Suprapubic skin (tissue), 4 donors: ENCODE measurements at regions not wholly inside any gene's neighbourhood (a gene's known extent, or its start where the extent isn't known, plus 50 kb on each side); places are given as distances from the start of the nearest gene placed in this dataset.

Experiments used
- DNase-seq, 2 donors: peaks; one replicate each; pipeline ENCODE4 v3.0.0-alpha.2; 2019; ENCODE audit warnings: low spot score in 2 of 2
- H3K27ac ChIP-seq: fragments of 200-600 bp; sonication (generic); one replicate; pipeline ENCODE4 v1.5.1; 2019
- H3K27me3 ChIP-seq: fragments of 200-600 bp; sonication (generic); one replicate; pipeline ENCODE4 v1.5.1; 2019
- H3K36me3 ChIP-seq: fragments of 200-600 bp; sonication (generic); one replicate; pipeline ENCODE4 v1.5.1; 2019
- H3K4me1 ChIP-seq: fragments of 200-600 bp; sonication (generic); one replicate; pipeline ENCODE4 v1.5.1; 2019
- H3K4me3 ChIP-seq: fragments of 200-600 bp; sonication (generic); one replicate; pipeline ENCODE4 v1.5.1; 2019; ENCODE audit warnings: mild to moderate bottlenecking
- H3K9me3 ChIP-seq: fragments of 200-600 bp; sonication (generic); one replicate; pipeline ENCODE4 v1.5.1; 2019
- EP300 ChIP-seq: sonication (generic); formaldehyde crosslinking; IDR thresholded peaks from one replicate; pipeline ENCODE4 v1.6.1; 2017; ENCODE audit warnings: antibody characterized with exemption
- POLR2A ChIP-seq, 2 donors: fragments of 450-650 bp; IDR thresholded peaks; one replicate each; pipeline ENCODE4 v1.6.1; 2017; ENCODE audit warnings: antibody characterized with exemption in 2 of 2, mild to moderate bottlenecking in 2 of 2, moderate library complexity in 2 of 2
- POLR2AphosphoS5 ChIP-seq, 3 donors: sonication (generic); formaldehyde crosslinking; IDR thresholded peaks; one replicate each; pipeline ENCODE4 v1.6.1; 2017; ENCODE audit warnings: antibody characterized with exemption in 3 of 3
- WGBS: methylation state at CpG from one replicate; pipeline ENCODE4 v1.1.5; 2018; 5-methylcytosine and 5-hydroxymethylcytosine counted together
- TF ChIP-seq, protein P1 (sequence below), 2 donors: fragments of 200-600 bp in 1 of 2; fragments of 450-650 bp in 1 of 2; sonication (generic) in 1 of 2; IDR thresholded peaks; one replicate each; pipeline ENCODE4 v1.5.1; 2016 to 2019; ENCODE audit warnings: antibody characterized with exemption in 2 of 2, mild to moderate bottlenecking in 1 of 2, moderate library complexity in 1 of 2

DNA sequence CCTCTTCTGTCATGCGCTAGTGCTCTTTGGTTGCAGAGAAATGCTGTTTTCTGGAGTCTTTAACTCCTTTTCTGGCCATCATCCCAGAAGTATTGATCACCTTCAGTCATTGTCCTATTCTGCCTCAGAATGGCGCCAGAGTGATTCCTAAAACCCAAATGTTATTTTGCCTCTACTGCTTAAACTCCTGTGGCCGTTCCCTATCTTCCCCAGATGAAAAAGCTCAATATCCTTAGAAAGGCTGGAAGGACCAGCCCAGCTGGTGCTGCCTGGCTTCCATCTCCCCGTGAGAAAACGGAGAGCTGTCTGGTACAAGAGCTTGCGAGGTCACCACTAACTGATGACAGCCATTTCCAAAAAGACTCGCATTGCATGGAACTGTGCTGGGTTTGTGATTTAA is 179.1 kb downstream of the RBM26 start:
- Histone ChIP-seq H3K4me1 (no peaks in the 10 kb centered on the region), H3K27ac (no peak overlapping the region), H3K36me3 (no peaks in the 10 kb centered on the region), H3K27me3 (no peaks in the 10 kb centered on the region), H3K9me3 (no peaks in the 10 kb centered on the region), H3K4me3 (no peak overlapping the region)
- TF ChIP-seq POLR2A (IDR thresholded peaks at IDR 0.05) (no peak), POLR2AphosphoS5 (IDR thresholded peaks at IDR 0.05) (no peak), EP300 (no peak)
- TF ChIP-seq, protein P1, sequence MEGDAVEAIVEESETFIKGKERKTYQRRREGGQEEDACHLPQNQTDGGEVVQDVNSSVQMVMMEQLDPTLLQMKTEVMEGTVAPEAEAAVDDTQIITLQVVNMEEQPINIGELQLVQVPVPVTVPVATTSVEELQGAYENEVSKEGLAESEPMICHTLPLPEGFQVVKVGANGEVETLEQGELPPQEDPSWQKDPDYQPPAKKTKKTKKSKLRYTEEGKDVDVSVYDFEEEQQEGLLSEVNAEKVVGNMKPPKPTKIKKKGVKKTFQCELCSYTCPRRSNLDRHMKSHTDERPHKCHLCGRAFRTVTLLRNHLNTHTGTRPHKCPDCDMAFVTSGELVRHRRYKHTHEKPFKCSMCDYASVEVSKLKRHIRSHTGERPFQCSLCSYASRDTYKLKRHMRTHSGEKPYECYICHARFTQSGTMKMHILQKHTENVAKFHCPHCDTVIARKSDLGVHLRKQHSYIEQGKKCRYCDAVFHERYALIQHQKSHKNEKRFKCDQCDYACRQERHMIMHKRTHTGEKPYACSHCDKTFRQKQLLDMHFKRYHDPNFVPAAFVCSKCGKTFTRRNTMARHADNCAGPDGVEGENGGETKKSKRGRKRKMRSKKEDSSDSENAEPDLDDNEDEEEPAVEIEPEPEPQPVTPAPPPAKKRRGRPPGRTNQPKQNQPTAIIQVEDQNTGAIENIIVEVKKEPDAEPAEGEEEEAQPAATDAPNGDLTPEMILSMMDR (IDR thresholded peaks at IDR 0.05), result no peak
- no peak for DNase-seq
- WGBS, result 70% methylated on average over 7 of the region's 7 CpGs

DNA sequence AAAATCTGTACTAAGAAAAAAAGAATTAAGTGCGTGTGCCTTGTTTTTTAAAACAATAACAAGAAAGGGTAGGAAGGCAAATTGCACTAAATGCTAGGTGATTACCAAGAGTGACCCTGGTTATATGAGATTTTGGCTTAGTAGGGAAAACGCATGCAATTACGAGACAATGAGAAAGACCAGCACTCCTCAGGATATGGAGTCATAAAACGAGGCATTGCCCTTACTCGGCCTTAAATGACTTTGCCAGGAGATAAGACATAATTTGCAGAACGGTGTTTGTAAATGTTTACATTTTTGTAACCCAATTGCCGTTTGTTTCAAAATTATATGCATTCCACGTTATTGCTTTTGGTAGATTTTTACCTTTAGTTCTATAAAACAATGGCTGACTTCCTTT is 179.8 kb downstream of the RBM26 start:
- Histone ChIP-seq H3K27ac (no peak overlapping the region), H3K4me3 (no peak overlapping the region), H3K27me3 (no peaks in the 10 kb centered on the region), H3K9me3 (no peaks in the 10 kb centered on the region), H3K36me3 (no peaks in the 10 kb centered on the region), H3K4me1 (no peaks in the 10 kb centered on the region)
- WGBS, result 31% methylated on average over 8 of the region's 8 CpGs
- no peak for DNase-seq
- TF ChIP-seq POLR2A (IDR thresholded peaks at IDR 0.05) (no peak), POLR2AphosphoS5 (IDR thresholded peaks at IDR 0.05) (no peak), EP300 (no peak)

DNA sequence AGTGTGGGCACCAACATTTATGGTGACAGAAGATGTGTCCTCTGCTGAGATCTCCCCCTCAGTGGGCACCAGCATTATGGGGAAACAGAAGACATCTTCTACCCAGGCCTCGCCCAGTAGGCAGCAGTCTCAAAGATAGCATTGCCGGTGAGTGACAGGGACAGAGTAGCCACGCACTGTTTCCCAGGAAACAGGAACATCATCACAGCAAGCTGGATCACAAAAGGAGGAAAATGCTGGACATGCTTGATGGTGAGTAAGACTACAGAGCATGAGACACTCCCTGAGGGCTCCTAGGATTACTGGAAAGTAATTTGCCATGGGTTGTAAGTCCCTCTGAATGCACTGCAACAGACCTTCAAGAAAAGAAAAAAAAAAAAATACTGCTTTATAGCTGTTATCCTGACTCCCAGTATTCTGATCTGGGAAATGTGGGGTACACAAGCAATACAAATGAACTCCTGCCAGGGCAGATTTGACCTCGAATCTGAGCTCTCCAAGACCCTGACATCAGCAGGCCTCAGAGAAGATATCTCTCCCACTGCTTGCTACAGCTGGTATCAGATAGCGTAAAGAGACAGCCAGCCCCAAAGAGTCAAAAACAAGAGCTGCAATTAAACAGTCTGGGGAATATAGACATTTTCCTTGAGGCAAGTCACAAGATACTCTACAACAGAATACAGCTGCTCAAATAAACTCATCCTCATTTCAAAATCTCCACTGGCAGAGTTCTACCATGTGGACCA is 180.4 kb downstream of the RBM26 start:
- Histone ChIP-seq H3K9me3 (no peaks in the 10 kb centered on the region), H3K27me3 (no peaks in the 10 kb centered on the region), H3K36me3 (no peaks in the 10 kb centered on the region), H3K4me1 (no peaks in the 10 kb centered on the region), H3K4me3 (no peak overlapping the region), H3K27ac (no peak overlapping the region)
- TF ChIP-seq EP300 (no peak), POLR2AphosphoS5 (IDR thresholded peaks at IDR 0.05) (no peak), POLR2A (IDR thresholded peaks at IDR 0.05) (no peak)
- TF ChIP-seq, protein P1 (IDR thresholded peaks at IDR 0.05), result no peak
- WGBS, result 60% methylated on average over 5 of the region's 5 CpGs
- no peak for DNase-seq

DNA sequence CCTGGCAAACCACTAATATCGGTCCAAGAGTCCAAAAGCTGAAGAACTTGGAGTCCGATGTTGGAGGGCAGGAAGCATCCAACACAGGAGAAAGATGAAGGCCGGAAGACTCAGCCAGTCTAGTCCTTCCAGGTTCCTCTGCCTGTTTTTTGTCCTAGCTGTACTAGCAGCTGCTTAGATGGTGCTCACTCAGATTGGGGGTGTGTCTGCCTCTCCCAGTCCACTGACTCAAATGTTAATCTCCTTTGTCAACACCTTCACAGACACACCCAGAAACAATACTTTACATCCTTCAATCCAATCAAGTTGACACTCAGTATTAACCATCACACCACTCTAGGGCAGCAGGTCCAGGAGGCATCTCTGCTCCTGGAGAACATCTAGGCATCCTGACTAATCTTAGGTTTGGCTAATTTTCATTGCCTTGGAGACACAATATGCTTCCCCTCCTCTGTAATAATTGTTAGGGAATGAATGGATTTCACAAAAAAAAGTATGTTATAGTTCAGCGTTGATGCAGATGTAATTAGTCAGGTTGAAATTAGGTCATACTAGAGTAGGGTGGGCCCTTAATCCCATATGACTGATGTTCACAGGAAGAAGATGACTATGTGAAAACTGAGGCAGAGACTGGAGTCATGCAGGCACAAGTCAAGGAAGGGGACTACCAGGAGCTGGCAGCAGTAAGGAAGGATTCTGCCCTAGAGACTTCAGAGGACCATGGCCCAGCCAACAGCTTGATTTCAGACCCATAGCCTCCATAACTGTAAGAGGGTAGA is 183.4 kb downstream of the RBM26 start:
- Histone ChIP-seq H3K9me3 (no peaks in the 10 kb centered on the region), H3K4me3 (no peak overlapping the region), H3K4me1 (no peaks in the 10 kb centered on the region), H3K27ac (no peak overlapping the region), H3K36me3 (no peaks in the 10 kb centered on the region), H3K27me3 (no peaks in the 10 kb centered on the region)
- no peak for DNase-seq
- 96% methylated on average over 4 of the region's 4 CpGs for WGBS
- TF ChIP-seq POLR2A (IDR thresholded peaks at IDR 0.05), result no peak
- no peak for TF ChIP-seq POLR2AphosphoS5 (IDR thresholded peaks at IDR 0.05)
- no peak for TF ChIP-seq EP300
- TF ChIP-seq, protein P1 (IDR thresholded peaks at IDR 0.05), result no peak

DNA sequence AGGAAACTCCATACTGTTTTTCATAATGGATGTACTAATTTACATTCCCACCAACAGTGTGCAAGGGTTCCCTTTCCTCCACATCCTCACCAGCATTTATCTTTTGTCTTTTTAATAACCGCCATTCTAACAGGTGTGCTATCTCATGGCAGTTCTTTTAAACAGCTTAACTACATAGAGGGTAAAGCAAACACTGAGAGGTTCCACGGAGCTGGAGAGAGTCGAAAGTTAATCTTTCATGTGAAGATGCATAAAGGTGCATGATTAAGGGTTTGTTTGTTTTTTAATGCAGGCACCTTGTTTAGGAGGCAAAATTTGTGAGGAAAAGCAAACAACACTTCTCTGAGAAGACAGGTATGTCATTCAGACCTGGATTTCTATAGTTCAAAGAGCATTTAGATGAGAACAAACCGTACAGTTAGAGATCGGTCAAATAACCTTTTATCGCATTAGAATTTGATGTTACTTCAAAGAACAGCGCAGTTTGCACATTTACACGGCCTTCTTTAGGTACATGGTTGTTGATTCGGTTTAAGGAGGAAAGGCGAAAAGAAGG is 193.9 kb downstream of the RBM26 start:
- Histone ChIP-seq H3K9me3 (no peaks in the 10 kb centered on the region), H3K27ac (no peak overlapping the region), H3K4me1 (no peaks in the 10 kb centered on the region), H3K36me3 (no peaks in the 10 kb centered on the region), H3K4me3 (no peak overlapping the region), H3K27me3 (no peaks in the 10 kb centered on the region)
- no peak for DNase-seq
- 90% methylated on average over 10 of the region's 10 CpGs for WGBS
- TF ChIP-seq POLR2A (IDR thresholded peaks at IDR 0.05) (no peak), POLR2AphosphoS5 (IDR thresholded peaks at IDR 0.05) (no peak), EP300 (no peak)
- TF ChIP-seq, protein P1 (IDR thresholded peaks at IDR 0.05), result no peak
